ENCODE measurements at regions not wholly inside any gene's neighbourhood (a gene's known extent, or its start where the extent isn't known, plus 50 kb on each side); places are given as distances from the start of the nearest gene placed in this dataset.
"Not testable (repeated sequence)": the region's sequence is repeated elsewhere in the genome, so short reads cannot be mapped to it uniquely, and the experiment has no call there.

DNA sequence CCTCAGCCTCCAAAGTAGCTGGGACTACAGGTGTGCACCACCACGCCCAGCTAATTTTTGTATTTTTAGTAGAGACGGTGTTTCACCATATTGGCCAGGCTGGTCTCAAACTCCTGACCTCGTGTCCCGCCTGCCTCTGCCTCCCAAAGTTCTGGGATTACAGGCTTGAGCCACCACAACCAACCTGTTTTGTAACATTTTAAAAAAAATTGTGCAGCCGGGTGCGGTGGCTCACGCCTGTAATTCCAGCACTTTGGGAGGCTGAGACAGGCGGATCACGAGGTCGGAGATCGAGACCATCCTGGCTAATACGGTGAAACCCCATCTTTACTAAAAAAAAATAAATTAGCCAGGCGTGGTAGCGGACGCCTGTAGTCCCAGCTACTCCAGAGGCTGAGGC is 122.5 kb downstream of the PABPC4L start:
- TF ChIP-seq, protein P1, sequence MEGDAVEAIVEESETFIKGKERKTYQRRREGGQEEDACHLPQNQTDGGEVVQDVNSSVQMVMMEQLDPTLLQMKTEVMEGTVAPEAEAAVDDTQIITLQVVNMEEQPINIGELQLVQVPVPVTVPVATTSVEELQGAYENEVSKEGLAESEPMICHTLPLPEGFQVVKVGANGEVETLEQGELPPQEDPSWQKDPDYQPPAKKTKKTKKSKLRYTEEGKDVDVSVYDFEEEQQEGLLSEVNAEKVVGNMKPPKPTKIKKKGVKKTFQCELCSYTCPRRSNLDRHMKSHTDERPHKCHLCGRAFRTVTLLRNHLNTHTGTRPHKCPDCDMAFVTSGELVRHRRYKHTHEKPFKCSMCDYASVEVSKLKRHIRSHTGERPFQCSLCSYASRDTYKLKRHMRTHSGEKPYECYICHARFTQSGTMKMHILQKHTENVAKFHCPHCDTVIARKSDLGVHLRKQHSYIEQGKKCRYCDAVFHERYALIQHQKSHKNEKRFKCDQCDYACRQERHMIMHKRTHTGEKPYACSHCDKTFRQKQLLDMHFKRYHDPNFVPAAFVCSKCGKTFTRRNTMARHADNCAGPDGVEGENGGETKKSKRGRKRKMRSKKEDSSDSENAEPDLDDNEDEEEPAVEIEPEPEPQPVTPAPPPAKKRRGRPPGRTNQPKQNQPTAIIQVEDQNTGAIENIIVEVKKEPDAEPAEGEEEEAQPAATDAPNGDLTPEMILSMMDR (IDR thresholded peaks at IDR 0.05 in 8 of 11, conservative IDR thresholded peaks at IDR 0.05 in 3 of 11) = not testable (repeated sequence)
- not testable (repeated sequence) for TF ChIP-seq POLR2A (IDR thresholded peaks at IDR 0.05)
